GM12892 (cell line): ENCODE measurements at regions not wholly inside any gene's neighbourhood (a gene's known extent, or its start where the extent isn't known, plus 50 kb on each side); places are given as distances from the start of the nearest gene placed in this dataset.

Source experiments
- POLR2A ChIP-seq: IDR thresholded peaks from 2 replicates; pipeline ENCODE4 v1.6.1; 2011; ENCODE audit warnings: low read depth, low read length, control low read depth
- POLR2AphosphoS5 ChIP-seq: IDR thresholded peaks from 2 replicates; pipeline ENCODE4 v1.6.1; 2011; ENCODE audit warnings: low read depth, low read length, control low read depth

DNA sequence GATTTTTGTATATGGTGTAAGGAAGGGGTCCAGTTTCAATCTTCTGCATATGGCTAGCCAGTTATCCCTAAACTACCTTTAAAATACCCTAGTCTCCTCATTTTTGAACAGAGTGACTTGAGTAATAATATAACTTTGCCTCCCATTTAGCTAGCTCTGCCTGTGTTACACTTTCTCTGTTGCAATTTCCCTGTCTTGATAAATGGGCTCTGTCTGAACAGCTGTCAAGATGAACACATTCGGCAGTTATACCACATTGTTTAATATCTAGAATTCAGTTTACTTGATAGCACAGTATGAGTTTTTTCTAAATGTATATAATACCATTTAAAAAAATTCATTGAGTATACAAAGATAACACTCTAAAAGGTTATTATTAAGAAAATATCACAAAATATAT lies 562.9 kb upstream of the FTMT start:
- no peak for TF ChIP-seq POLR2A
- TF ChIP-seq POLR2AphosphoS5: no peak
